ENCODE measurements at regions not wholly inside any gene's neighbourhood (a gene's known extent, or its start where the extent isn't known, plus 50 kb on each side); places are given as distances from the start of the nearest gene placed in this dataset.

DNA sequence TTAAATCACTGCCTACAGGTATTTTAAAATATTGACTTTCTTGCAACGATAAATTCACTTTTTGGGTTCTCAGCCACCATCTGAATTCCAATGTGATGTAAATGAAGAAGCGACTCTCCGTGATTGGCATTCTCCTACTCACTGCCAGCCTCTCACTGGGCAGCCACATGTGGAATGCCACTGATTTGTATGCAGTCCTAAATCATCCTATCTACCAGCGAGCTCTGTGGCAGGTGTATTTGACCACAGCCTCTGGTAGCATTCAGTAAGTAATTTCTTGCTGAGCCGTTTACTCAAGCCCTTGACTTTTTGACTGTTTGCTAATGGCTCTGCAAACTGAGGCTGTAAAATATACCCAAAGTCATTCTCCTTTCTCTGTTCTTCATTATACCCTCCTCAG is 559.0 kb upstream of the SLC10A2 start:
- TF ChIP-seq EZH2 (IDR thresholded peaks at IDR 0.05; ENCODE audit: insufficient read depth, poor library complexity, severe bottlenecking) (no peak), EZH2phosphoT487 (IDR thresholded peaks at IDR 0.05; ENCODE audit: insufficient read depth, low read depth) (no peak)
